Daoy (cell line): ENCODE measurements at regions not wholly inside any gene's neighbourhood (a gene's known extent, or its start where the extent isn't known, plus 50 kb on each side); places are given as distances from the start of the nearest gene placed in this dataset.

ENCODE experiments used
- DNase-seq: peaks from one replicate; pipeline ENCODE4 v3.0.0-alpha.2; 2015; ENCODE audit warnings: low read depth

GRCh38 chr16:49078571-49078970, 203.1 kb downstream of the CBLN1 start:
- no peak for DNase-seq

DNA sequence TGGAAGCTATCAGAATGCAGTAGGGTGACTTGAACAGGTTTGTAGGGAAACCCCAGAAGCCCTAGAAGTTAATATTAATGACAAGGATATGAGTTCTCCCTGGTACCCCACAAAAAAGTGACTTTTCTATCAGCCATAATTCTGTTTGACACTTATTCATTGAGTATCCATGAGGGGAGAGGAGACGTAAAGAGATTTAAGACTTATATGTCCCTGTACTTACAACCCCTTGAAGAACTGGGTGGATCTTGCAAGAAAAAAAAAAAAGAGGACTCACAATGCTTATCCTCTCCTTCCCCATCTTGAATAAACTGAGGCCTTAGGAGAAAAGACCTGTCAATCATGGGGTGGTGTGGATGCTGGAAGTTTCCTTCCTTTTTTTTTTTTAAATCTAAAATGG, 203.5 kb downstream of the CBLN1 start:
- no peak for DNase-seq

- no peak for DNase-seq
These were observed 205.9 kb downstream of the CBLN1 start for GRCh38 chr16:49075709-49076108.

DNA sequence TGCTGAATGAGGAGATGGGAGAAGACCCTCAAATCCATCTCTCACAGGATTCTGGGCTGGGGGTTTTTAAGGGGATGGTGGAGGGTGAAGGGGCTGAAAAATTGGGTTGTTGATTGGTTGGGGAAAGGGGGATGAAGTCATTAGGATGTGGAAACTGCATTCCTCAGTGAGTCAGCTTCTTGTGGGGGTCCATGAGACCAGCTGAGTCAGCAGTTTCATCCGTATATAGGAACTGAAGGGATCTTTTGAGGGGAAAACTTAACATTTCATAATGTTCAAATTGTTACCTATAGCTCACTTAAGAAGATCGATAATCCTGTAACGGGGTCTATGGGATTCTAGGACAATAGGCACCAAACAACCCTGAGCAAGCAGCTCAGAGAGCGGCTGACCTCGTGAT, 213.4 kb downstream of the CBLN1 start:
- peak; percentile 6 for DNase-seq

- DNase-seq = no peak
These were observed 213.9 kb downstream of the CBLN1 start for GRCh38 chr16:49067776-49068175.

DNA sequence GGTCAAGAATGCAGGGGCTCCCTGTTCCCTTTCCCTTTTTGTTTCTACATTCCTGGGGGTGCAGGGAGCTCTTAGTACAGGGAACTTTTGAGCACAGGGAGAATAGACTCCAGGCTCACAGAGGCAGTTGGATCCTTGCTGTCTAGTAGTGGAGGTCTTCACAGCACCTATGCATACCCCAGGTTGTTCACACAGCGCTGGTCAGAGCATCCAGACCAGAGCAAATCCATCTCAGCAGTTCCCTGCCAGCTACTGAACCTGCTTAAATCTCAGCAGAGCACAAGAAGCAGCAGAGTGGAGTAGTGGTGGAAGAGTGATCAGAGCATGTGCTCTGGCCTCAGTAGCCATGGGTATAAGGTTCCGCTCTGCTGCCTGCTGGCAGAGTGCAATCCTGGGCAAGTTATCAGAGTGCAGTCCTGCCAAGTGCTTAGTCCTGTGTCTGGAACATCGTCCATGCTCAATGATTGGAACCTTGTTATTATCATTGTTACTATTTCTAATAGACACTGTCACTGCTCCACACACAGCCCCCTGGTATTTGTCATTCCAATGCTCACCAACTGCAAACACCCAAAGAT, 220.4 kb downstream of the CBLN1 start:
- DNase-seq = no peak

GRCh38 chr16:49060728-49061127, 220.9 kb downstream of the CBLN1 start:
- no peak for DNase-seq

GRCh38 chr16:49058382-49058781, 223.3 kb downstream of the CBLN1 start:
- no peak for DNase-seq

DNA sequence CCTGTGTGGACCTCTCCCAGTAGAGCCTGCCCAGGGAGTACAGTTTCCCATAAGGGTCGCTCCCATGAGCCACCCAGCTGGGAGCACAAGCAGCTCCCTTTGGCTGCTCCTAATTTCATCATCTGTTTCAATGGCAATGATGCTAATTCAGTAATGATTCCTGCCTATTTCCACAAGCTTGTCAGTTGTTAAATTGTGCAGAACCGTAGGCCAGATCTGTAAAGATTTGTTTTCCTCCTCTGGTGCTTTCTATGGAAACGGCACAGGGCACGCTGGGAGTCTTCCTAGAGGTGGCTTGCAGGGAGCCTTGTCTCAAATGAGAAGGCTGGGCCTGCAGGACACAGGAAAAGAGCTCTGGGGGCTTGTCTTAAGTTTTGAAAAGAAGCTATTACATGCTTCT, 223.7 kb downstream of the CBLN1 start:
- no peak for DNase-seq

- no peak for DNase-seq
These were observed 224.2 kb downstream of the CBLN1 start for GRCh38 chr16:49057391-49057790.

GRCh38 chr16:49056546-49056945, 225.1 kb downstream of the CBLN1 start:
- DNase-seq = no peak

GRCh38 chr16:49055824-49056545, 225.7 kb downstream of the CBLN1 start:
- DNase-seq = no peak

DNA sequence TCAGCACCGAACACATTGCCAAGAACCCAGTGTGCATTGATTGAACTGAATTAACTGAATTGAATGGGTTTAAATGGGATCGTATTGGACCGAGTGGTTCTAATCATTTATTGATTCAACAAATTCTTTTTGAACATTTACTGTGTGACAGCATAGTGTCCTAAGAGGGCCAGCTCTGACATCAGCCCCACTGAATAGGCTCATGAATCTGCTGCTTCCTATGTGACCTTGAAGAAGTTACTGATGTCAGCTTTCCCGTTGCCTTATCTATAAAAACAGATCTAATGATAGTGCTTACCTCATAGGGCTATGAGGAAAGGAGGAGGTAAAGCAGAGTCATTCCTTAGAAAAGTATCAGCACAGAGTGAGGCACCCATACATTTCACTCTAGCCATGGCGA, 226.3 kb downstream of the CBLN1 start:
- no peak for DNase-seq

- no peak for DNase-seq
These were observed 227.0 kb downstream of the CBLN1 start for GRCh38 chr16:49054606-49055005.

DNA sequence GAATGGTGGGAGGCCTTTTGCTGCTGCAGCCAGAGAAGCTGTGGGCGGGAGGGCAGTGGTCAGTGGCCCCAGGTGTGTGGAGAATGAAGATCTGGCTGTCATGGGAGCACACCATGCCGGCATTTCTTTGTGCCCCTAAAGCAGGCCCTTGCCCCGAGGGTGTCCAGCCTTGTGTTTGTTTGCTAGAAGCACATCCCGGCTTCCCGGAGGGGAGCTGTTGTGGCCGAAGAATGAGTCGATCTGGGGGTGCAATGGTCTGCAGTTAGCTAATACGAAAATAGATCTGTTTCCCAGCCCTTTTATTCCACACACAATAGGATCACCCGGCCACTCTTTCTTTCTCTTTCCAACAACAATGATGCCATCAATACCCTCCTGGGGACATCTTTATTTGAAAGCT, 228.8 kb downstream of the CBLN1 start:
- DNase-seq = no peak

DNA sequence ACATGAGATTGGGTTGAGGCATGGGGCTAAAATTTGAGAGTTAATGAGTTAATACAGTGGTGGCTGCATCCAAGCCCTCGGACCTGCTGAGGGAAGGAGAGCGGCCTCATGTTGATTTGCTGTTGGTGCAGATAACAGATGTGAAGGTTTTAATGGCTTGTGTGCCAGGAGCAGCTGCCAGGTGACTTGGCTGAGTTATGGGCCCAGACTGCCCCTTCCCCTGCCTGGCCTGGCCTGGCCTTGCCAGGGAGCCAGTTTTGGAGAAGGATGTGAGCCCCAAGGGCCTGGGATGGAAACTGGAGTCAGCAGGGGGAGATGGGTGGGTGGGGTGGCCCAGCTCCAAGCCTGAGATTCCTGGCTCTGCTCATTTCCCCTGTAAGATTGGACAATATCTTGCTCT, 230.1 kb downstream of the CBLN1 start:
- DNase-seq = no peak

DNA sequence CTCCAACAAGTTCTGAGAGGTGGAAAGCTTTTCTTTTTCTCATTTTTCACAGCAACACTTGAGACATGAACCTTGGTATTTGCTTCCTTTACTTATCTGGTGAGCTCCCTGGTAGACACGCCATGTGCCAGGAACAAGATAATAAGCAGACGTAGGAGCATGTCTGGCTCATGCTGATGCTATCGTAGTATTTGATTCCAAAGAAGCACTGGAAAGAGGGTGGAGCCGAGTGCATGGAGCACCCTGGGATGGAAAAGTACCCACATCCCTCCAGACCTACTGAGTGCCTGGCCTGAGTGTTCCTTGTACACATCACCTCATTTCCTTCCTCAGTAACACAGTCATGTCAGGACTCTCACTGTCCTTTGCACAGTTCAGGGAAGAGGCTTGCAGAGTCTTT, 231.0 kb downstream of the CBLN1 start:
- DNase-seq = no peak

GRCh38 chr16:49049644-49050043, 232.0 kb downstream of the CBLN1 start:
- DNase-seq = no peak

DNA sequence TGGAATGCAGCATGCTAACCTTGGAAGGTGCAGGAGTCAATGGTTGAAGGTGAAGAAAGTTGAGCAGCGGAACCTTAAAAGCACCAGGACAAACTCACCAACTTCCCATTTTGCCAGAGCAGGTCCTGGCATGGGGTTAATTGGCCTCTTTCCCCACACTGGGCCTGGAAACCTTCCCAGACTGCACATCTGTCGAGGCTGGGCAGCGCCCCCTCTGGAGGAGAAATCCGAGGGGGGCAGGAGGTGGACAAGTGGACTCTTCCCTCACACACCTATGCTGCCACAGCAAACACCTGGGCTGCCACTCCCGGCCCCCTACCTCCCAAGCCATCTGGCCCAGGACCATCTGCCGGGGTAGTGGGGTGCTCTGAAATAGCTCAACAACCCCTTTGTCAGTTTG, 232.4 kb downstream of the CBLN1 start:
- DNase-seq = no peak

DNA sequence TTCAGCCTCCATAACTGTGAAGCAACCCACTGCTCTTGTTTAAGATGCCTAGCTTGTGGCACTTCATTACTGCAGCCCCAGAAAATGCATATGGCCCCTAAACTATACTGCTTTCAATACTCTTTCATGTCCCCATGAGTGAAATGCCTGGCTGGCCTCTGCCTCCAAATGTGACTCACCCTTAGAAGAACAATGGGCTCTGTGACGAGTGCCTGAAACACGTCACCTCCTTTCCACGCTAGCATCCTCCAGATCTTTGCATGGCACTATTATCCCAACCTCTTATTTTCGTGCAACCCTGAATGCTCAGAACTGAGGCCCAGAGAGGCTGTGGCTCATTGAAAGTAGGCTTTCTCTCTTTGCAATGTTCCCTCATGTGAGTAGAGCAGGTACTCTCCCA, 233.1 kb downstream of the CBLN1 start:
- DNase-seq = peak; percentile 65

DNA sequence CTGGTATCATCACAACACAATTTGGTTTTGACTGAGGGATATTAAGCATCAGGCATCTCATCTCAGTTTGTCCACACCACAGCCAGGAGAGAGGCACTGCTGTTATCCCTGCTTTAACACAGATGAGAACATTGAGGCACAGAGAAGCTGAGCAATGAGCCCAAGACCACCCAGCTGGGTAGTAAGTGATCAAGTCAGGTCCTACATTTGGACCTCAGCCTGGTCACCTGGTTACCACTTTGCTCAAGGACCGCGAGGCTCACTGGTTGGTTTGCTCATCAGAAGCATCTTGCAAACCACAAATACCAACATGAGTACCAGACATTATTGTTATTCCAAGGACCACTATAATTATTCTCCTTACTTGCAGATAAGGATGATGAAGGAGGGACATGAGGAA, 245.5 kb downstream of the CBLN1 start:
- DNase-seq = no peak

- DNase-seq = no peak
These were observed 254.2 kb downstream of the CBLN1 start for GRCh38 chr16:49027420-49027819.

DNA sequence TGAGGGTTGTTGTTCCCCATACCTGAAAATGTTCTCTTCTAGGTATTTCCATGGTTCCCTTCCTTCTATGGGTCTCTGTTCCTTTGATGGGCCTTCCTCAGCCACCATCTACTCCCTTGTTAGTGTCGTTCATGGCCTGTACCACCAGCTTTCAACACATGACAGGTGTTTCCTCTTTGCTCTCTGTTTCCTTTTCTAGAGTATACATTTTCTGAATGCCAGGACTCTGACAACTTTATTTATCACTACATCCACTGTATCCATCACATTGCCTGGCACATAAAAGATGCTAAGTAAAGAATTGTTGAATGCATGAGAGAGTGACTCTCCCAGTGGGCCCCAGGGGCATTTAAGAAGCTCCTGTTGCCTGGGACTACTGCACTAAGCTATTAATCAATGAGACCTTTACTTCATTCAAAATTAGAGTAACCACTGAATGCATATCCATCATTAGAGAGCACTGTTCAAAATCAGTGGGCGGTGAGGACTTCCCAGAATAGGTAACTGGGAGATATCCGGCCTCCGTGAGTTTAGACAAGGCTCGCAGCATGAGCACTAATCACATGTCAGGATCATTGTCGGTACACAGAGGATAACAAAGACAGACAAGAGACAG, 255.0 kb downstream of the CBLN1 start:
- no peak for DNase-seq

DNA sequence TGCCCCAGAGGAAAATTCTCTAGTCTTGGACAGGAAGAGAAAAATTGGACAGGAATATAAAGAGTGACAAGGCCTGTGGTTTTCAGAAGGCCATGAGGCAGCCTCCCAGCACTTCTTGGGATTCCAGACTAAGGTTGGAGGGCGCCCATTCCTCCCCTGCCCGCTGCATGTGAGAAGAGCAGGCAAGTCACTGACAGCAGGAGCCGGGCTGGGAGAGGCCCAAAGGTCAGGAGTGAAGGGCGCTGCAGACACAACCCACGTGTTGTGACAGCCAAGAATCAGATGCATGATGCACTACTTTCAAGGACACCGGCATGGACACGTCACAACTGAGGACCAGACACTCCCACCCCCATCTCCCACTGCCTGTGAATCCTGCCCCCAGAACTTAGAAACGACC, 256.7 kb downstream of the CBLN1 start:
- DNase-seq = no peak
